ENCODE measurements at regions not wholly inside any gene's neighbourhood (a gene's known extent, or its start where the extent isn't known, plus 50 kb on each side); places are given as distances from the start of the nearest gene placed in this dataset.
A peak's percentile ranks its signal among the peaks of the same experiment; 100 is the strongest.

- TF ChIP-seq REST (IDR thresholded peaks at IDR 0.05; ENCODE audit: low read depth, low read length) (no peak), MAX (IDR thresholded peaks at IDR 0.05; ENCODE audit: low read depth) (no peak), SIN3A (IDR thresholded peaks at IDR 0.05; ENCODE audit: borderline replicate concordance, low read depth, low read length) (no peak), FOXJ3 (CRISPR knock-in tag; IDR thresholded peaks at IDR 0.05) (no peak), USF1 (IDR thresholded peaks at IDR 0.05; ENCODE audit: borderline replicate concordance, low read depth) (no peak), USF2 (IDR thresholded peaks at IDR 0.05; ENCODE audit: borderline replicate concordance, low read depth, low read length) (no peak)
Measured at GRCh38 chr7:41006306-41006995, 696.4 kb downstream of the INHBA start (continued).

- H3K36me3 ChIP-seq (replicated peaks in 1 of 2; ENCODE audit: control insufficient read depth in 1 of 2, insufficient read depth in 2 of 2, low read length in 1 of 2), result no peaks in the 10 kb centered on the region
- H3K27me3 ChIP-seq (ENCODE audit: insufficient read depth), result no peaks in the 10 kb centered on the region
- H3F3A ChIP-seq (replicated peaks; ENCODE audit: insufficient read depth), result no peaks in the 10 kb centered on the region
- DNase-seq, result no peak
- H3K27ac ChIP-seq (ENCODE audit: low read depth in 2 of 2, low read length in 1 of 2), result no peak overlapping the region
- H3K9me3 ChIP-seq, result no peaks in the 10 kb centered on the region
- H2AFZ ChIP-seq (ENCODE audit: low read depth), result no peak overlapping the region
- no peak overlapping the region for H3K4me2 ChIP-seq
- no peak overlapping the region for H3K4me3 ChIP-seq (ENCODE audit: low read depth in 2 of 2, low read length in 1 of 2)
- ChIA-PET CTCF (interaction anchor here (0.6 to 3.4 kb wide), 2 partner anchors 11 to 220 kb away, joined by 3 to 31 read pairs; no protein-coding TSS in a partner anchor), POLR2A (no interaction called here)
- TF ChIP-seq JUND (IDR thresholded peaks at IDR 0.05), result 0 out of 2 replicates have a peak, but pooled peaks have one; percentile 21
- no peak for TF ChIP-seq CTCF (IDR thresholded peaks at IDR 0.05)
- TF ChIP-seq GABPA (IDR thresholded peaks at IDR 0.05; ENCODE audit: low read depth), result no peak
- H4K20me1 ChIP-seq (ENCODE audit: insufficient read depth), result no peaks in the 10 kb centered on the region
- no peaks in the 10 kb centered on the region for H3K9me2 ChIP-seq
- H3K79me2 ChIP-seq (ENCODE audit: insufficient read depth), result no peaks in the 10 kb centered on the region
- no peak overlapping the region for H3K9ac ChIP-seq
- peaks cover 0 to 6% of the 10 kb centered on the region in 2 experiments; a peak in 1 of 4 replicates for H3K4me1 ChIP-seq (ENCODE audit: control insufficient read depth in 1 of 2, insufficient read depth in 2 of 2, low read depth in 1 of 2, low read length in 1 of 2)
- 83% methylated on average over 2 of the region's 2 CpGs for WGBS (ENCODE audit: low lambda C conversion rate)
Measured at GRCh38 chr7:41005374-41005901, 697.5 kb downstream of the INHBA start.

Data from SK-N-SH (cell line).